Kidney (tissue), 13 donors: ENCODE measurements at regions not wholly inside any gene's neighbourhood (a gene's known extent, or its start where the extent isn't known, plus 50 kb on each side); places are given as distances from the start of the nearest gene placed in this dataset.

ENCODE experiments used
- DNase-seq, 5 donors: peaks; one replicate each; pipeline ENCODE4 v3.0.0-alpha.2; 2013 to 2020
- FAIRE-seq: peaks from 2 replicates; lab custom pipeline; 2012; peaks lifted over from hg19 to GRCh38; lab: Jason Lieb, UNC
- H3K27ac ChIP-seq, 2 donors: one replicate each; pipeline ENCODE4 v1.7.0; 2013; ENCODE audit warnings: low read depth in 2 of 2, low read length in 2 of 2, inconsistent platforms in 1 of 2
- H3K27me3 ChIP-seq: one replicate; pipeline ENCODE4 v1.7.1; 2013; ENCODE audit warnings: low read length, inconsistent platforms; ENCODE audit not compliant: control insufficient read depth, insufficient read depth
- H3K36me3 ChIP-seq, 3 donors: one replicate each; pipeline versions ENCODE4 v1.7.0 to v1.7.1; 2013; ENCODE audit warnings: low read length in 3 of 3, control low read depth in 1 of 3, inconsistent platforms in 1 of 3; ENCODE audit not compliant: insufficient read depth in 3 of 3, control insufficient read depth in 2 of 3
- H3K4me1 ChIP-seq, 3 donors: one replicate each; pipeline versions ENCODE4 v1.7.0 to v1.7.1; 2013; ENCODE audit warnings: low read length in 3 of 3, inconsistent platforms in 1 of 3, low read depth in 1 of 3; ENCODE audit not compliant: control insufficient read depth in 2 of 3, insufficient read depth in 2 of 3
- H3K4me3 ChIP-seq, 3 donors: one replicate each; pipeline versions ENCODE4 v1.7.0 to v1.8.1; 2013; ENCODE audit warnings: low read length in 3 of 3, control low read depth in 1 of 3, inconsistent platforms in 1 of 3
- H3K9ac ChIP-seq, 3 donors: one replicate each; pipeline versions ENCODE4 v1.7.0 to v1.7.1; 2013; ENCODE audit warnings: low read length in 3 of 3, control low read depth in 1 of 3, inconsistent platforms in 1 of 3
- H3K9me3 ChIP-seq, 3 donors: one replicate each; pipeline versions ENCODE4 v1.7.0 to v1.7.1; 2013; ENCODE audit warnings: low read length in 3 of 3, control low read depth in 1 of 3, inconsistent platforms in 1 of 3; ENCODE audit not compliant: control insufficient read depth in 2 of 3, insufficient read depth in 1 of 3
- CTCF ChIP-seq: IDR thresholded peaks from 3 replicates; pipeline ENCODE4 v1.5.1; 2012; ENCODE audit warnings: mild to moderate bottlenecking, moderate library complexity, borderline replicate concordance; ENCODE audit not compliant: insufficient read depth; ENCODE audit errors: extremely low read depth
- intact Hi-C: fragments of 100-400 bp; cut with DNase I; formaldehyde crosslinking; loops from one replicate; pipeline ENCODE4 v1.11.1; 2022
- donor health status: control.
- donor health status: control.
- donor health status: control.
- donor health status: control.
- donor health status: control.
- donor health status: DM: yes; HTN: yes; CAD: no.
- donor health status: Normal renal cell carcinoma (clear cell type).

- no peaks in the 10 kb centered on the region for H3K27me3 ChIP-seq
- no peak overlapping the region for H3K27ac ChIP-seq
- H3K9ac ChIP-seq: no peak overlapping the region
- no peaks in the 10 kb centered on the region for H3K9me3 ChIP-seq
- DNase-seq: no peak
- H3K4me3 ChIP-seq: no peak overlapping the region
- TF ChIP-seq CTCF: no peak
- H3K4me1 ChIP-seq: no peaks in the 10 kb centered on the region
- intact Hi-C loops: no loop called here
- no peaks in the 10 kb centered on the region for H3K36me3 ChIP-seq
- FAIRE-seq: no peak
These were observed 171.3 kb downstream of the SNCA start for GRCh38 chr4:89665662-89666061.

GRCh38 chr4:89664521-89664920 is 172.4 kb downstream of the SNCA start:
- intact Hi-C loops: no loop called here
- Histone ChIP-seq H3K27me3 (no peaks in the 10 kb centered on the region), H3K36me3 (no peaks in the 10 kb centered on the region), H3K4me1 (no peaks in the 10 kb centered on the region), H3K9ac (no peak overlapping the region), H3K4me3 (no peak overlapping the region), H3K9me3 (no peaks in the 10 kb centered on the region), H3K27ac (no peak overlapping the region)
- FAIRE-seq (no peak), DNase-seq (no peak)
- no peak for TF ChIP-seq CTCF

- DNase-seq (no peak), FAIRE-seq (no peak)
- no peak for TF ChIP-seq CTCF
- intact Hi-C loops: no loop called here
- no peak overlapping the region for H3K9ac ChIP-seq
- H3K4me3 ChIP-seq: no peak overlapping the region
- H3K9me3 ChIP-seq: no peaks in the 10 kb centered on the region
- H3K36me3 ChIP-seq: no peaks in the 10 kb centered on the region
- H3K27ac ChIP-seq: no peak overlapping the region
- H3K4me1 ChIP-seq: no peaks in the 10 kb centered on the region
- H3K27me3 ChIP-seq: no peaks in the 10 kb centered on the region
These were observed 175.6 kb downstream of the SNCA start for GRCh38 chr4:89661173-89661899.
